ENCODE measurements at regions not wholly inside any gene's neighbourhood (a gene's known extent, or its start where the extent isn't known, plus 50 kb on each side); places are given as distances from the start of the nearest gene placed in this dataset.
A peak's percentile ranks its signal among the peaks of the same experiment; 100 is the strongest.

GRCh38 chr3:107238787-107239186 is 138.5 kb upstream of the CCDC54 start:
- Histone ChIP-seq H3K4me3 (no peak overlapping the region), H3K27ac (no peak overlapping the region)
- no peak for DNase-seq (ENCODE audit: low spot score)
- TF ChIP-seq, protein P1, sequence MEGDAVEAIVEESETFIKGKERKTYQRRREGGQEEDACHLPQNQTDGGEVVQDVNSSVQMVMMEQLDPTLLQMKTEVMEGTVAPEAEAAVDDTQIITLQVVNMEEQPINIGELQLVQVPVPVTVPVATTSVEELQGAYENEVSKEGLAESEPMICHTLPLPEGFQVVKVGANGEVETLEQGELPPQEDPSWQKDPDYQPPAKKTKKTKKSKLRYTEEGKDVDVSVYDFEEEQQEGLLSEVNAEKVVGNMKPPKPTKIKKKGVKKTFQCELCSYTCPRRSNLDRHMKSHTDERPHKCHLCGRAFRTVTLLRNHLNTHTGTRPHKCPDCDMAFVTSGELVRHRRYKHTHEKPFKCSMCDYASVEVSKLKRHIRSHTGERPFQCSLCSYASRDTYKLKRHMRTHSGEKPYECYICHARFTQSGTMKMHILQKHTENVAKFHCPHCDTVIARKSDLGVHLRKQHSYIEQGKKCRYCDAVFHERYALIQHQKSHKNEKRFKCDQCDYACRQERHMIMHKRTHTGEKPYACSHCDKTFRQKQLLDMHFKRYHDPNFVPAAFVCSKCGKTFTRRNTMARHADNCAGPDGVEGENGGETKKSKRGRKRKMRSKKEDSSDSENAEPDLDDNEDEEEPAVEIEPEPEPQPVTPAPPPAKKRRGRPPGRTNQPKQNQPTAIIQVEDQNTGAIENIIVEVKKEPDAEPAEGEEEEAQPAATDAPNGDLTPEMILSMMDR (IDR thresholded peaks at IDR 0.05): no peak

- Histone ChIP-seq H3K4me3 (peak overlapping the region; percentile 91), H3K27ac (peak overlapping the region in 1 of 2 donors; percentile 81)
- TF ChIP-seq, protein P1 (IDR thresholded peaks at IDR 0.05): no peak
- DNase-seq (ENCODE audit: low spot score): no peak
These were observed 137.5 kb upstream of the CCDC54 start for GRCh38 chr3:107239703-107240102.

DNA sequence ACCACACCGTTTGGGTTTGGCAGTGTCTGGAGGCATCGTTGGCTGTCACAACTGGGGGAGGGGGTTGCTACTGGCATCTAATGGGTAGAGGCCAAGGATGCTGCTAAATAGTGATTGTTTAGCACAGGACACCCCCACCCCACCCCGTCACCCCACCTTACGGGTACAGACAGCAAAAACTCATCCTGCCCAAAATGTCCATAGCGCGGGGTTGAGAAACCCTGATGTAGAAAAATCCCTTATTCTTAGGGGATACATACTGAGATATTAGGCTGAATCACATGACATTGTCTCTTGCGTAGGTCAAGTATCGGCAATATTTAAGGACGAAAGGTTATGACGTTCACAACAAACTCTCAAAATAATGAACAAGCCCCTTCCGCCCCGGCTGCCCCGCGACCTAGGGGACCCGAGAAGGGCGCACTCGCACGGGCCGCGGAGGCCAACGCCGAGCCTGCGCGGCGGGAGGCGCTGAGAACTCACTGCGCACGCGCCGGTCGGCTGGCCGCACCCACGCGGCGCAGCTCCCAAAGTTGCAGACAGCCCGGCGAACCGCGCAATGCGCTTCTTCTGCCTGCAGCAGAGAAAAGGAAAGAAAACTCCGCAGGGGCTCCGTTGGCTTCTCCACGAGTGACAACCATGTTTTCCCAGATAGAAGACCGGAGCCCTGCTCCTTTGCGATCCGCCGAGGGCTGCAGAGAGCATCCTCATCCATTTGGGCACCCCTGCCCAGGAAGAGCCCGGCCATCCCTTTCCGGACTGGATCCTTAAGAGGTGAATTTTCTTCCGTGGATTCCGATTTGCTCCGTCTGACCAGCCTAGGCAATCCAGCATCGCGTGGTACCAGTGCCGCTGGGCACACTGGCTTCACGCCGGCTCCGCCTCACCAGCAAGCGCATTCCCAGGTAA is 136.8 kb upstream of the CCDC54 start:
- TF ChIP-seq, protein P1 (IDR thresholded peaks at IDR 0.05): no peak
- peak; percentile 78 for DNase-seq (ENCODE audit: low spot score)
- Histone ChIP-seq H3K4me3 (peak overlapping the region; percentile 91), H3K27ac (peak overlapping the region; percentile 79 to 81)

- peak; percentile 81 for DNase-seq (ENCODE audit: low spot score)
- Histone ChIP-seq H3K4me3 (peak overlapping the region; percentile 91), H3K27ac (peak overlapping the region; percentile 79 to 81)
- TF ChIP-seq, protein P1 (IDR thresholded peaks at IDR 0.05): no peak
These were observed 136.0 kb upstream of the CCDC54 start for GRCh38 chr3:107241217-107241616.

GRCh38 chr3:107242579-107242978 is 134.7 kb upstream of the CCDC54 start:
- TF ChIP-seq, protein P1 (IDR thresholded peaks at IDR 0.05): no peak
- Histone ChIP-seq H3K27ac (no peak overlapping the region), H3K4me3 (peak overlapping the region; percentile 91)
- DNase-seq (ENCODE audit: low spot score): no peak

DNA sequence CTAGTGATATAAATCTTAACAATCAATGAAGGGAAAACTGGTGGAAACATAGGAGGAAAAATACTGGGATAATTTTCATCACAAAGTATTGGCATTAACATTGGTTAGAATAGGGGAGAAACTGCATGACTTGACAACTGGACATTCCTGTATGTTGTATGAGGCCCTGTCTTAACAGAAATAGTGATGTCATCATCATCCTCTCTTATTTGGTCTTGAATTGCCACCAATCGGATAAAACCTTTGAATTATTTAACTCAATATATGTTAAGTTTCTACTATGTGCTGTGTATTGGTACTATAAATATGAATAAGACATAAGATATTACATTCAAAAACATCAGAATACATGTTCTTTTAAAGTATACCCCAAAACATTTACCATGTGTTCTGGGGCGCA is 130.1 kb upstream of the CCDC54 start:
- TF ChIP-seq, protein P1 (IDR thresholded peaks at IDR 0.05): no peak
- DNase-seq (ENCODE audit: low spot score): no peak
- H3K27ac ChIP-seq: no peak overlapping the region
- H3K4me3 ChIP-seq: no peak overlapping the region

- H3K4me3 ChIP-seq: no peak overlapping the region
- TF ChIP-seq, protein P1 (IDR thresholded peaks at IDR 0.05): no peak
- H3K27ac ChIP-seq: no peak overlapping the region
- no peak for DNase-seq (ENCODE audit: low spot score)
These were observed 128.1 kb upstream of the CCDC54 start for GRCh38 chr3:107249132-107249531.
